Brain pericyte (primary cell): ENCODE measurements at regions not wholly inside any gene's neighbourhood (a gene's known extent, or its start where the extent isn't known, plus 50 kb on each side); places are given as distances from the start of the nearest gene placed in this dataset.
"Not testable (repeated sequence)": the region's sequence is repeated elsewhere in the genome, so short reads cannot be mapped to it uniquely, and the experiment has no call there.

ENCODE experiments used
- DNase-seq: peaks from one replicate; pipeline ENCODE4 v3.0.0-alpha.2; 2012; ENCODE audit warnings: low read depth, low spot score

GRCh38 chr6:154921482-154921881 is 73.6 kb upstream of the TIAM2 start:
- DNase-seq = no peak

GRCh38 chr6:154923199-154923869 is 71.8 kb upstream of the TIAM2 start:
- peak; percentile 44 for DNase-seq

DNA sequence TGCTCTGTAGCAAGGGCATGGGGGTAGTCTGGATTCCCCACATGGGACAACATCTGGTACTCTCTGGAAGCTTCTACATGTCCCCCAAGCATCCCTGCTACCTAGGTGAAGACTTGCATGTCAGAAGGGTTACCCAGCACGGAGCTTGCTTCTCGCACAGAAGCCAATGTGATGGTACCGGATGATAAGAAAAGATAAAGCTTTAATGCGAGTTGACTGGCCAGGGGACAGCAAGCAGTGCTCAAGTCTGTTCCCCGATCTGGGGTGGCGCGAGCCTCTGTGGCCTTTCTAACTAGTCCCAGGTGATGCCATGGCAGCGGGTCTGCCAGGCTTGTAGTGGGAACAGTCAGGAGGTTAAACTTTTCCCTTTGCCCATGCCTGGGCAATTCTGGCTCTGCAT is 70.0 kb upstream of the TIAM2 start:
- no peak for DNase-seq

- DNase-seq = no peak
Observed at GRCh38 chr6:154926366-154926765, 68.7 kb upstream of the TIAM2 start.

DNA sequence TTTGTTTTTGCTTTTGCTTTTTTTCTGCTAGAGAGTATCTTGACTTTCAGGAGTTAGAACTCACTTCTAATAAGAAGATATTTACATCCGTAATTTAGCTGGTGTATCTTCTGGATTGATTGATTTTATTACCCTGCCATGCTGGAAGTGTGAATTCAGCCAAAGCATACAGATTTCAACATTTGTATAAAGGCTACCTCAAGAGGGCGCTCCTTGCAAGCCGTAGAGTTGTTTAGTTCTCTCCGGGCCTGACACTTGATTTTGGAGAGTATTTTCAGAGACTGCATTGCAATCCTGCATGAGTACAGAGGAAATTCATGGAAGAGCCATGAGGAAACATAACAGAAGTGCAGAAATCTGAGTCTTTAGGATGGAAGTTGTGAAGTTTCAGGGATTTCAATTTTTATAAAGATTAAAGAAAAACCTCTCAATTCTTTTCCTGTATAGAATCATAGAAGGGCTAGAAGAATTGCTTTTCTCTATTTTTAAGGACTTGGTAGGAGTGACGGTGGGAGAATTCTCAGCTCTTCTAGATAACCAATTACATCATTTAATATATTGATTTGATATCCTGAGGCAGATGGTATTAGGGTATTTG is 66.7 kb upstream of the TIAM2 start:
- no peak for DNase-seq

DNA sequence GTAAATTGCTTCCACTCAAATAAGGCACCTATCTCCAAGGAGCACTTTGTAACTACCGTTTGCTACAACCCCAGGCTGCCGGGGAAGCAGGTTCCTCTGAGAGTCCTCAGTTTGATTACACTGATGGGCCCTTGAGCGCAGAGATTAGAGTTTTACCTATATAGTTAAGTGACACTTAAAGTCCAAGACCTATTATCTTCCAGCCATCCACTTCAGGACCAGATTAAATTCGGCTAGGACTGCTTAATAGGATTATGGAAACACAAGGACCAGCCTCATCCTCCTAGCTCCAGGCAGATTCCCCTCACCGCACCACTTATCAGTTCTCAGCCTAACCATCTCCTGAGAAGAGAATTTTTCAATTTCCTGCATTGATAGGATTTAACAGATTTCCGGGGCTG is 64.7 kb upstream of the TIAM2 start:
- DNase-seq = no peak

DNA sequence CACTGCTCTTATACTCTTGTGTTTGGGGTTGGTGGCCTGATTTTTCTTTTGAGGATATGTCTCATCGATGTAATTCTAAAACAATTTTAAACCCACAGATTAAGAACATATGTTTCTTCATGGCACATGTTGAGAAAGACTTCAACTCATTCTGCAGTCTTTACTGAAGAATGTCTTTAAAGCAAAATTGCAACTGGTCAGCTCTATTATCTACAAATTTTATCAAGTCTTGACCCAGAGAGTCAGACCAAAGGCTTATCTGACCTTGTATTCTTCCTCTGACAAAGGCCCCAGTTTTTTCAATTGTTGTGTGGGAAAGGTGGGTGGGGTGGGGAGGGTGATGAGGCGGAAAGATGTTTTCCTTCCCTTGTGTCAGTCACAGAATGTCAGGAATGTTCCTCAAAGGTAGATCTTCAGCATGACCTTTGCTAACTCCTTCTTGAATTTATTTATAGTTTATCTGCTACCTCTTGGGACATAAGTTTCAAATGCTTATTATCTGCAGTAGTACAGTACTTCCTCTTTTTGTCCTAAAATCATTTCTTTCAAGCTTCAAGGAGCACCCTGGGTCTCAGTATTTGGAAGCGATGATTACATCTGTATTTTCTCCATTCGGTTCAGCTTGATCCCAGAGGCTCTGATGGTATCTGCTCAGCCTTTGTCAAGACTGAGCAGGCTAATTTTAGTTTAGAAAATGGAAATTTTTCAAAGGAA is 63.2 kb upstream of the TIAM2 start:
- DNase-seq = no peak

- no peak for DNase-seq
Observed at GRCh38 chr6:154932515-154933027, 62.5 kb upstream of the TIAM2 start.

GRCh38 chr6:154933181-154933827 is 61.8 kb upstream of the TIAM2 start:
- DNase-seq = no peak

DNA sequence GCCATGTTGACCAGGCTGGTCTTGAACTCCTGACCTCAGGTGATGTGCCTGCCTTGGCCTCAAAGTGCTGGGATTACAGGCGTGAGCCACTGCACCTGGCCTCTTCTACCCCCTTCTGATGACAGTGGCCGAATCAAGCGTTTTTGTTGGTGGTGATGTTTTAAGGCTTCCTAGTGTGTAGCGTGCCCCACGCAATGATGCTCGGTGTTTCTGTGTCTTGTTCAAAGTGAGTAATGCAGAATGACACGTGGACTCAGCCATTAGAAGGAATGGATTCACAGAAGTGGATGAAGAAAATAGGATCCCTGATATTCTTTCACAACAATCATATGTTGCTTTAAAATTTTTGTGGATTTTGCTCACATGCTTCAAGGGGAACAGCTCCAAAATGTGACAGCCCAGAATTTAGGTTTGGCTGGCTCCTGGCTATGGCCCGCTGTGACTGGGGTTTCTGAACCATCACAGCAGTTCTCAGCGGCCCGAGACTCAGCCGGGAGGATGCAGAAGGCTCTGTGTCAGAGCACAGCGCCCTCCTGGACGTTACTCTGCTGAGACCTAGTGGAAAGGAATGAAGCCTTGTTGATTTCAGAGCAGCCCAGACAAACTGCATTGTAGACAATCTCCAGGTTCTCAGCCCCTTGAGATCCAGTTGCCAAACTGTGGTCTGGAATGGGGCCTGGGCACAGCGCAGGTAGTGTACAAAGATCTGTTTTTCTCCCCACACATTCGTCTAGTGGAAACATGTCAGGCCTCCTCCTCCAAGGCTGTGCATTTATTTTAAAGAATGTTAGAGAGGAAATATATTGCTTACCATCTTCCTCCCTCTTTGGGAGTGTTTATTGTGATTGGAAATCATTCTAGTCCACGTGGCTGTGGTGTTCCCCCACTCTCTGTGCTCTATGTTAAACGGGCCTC is 57.6 kb upstream of the TIAM2 start:
- DNase-seq = no peak

- no peak for DNase-seq
Observed at GRCh38 chr6:154938221-154938580, 56.9 kb upstream of the TIAM2 start.

- DNase-seq = not testable (repeated sequence)
Observed at GRCh38 chr6:154938727-154939285, 56.3 kb upstream of the TIAM2 start.

GRCh38 chr6:154942770-154943169 is 52.3 kb upstream of the TIAM2 start:
- no peak for DNase-seq

DNA sequence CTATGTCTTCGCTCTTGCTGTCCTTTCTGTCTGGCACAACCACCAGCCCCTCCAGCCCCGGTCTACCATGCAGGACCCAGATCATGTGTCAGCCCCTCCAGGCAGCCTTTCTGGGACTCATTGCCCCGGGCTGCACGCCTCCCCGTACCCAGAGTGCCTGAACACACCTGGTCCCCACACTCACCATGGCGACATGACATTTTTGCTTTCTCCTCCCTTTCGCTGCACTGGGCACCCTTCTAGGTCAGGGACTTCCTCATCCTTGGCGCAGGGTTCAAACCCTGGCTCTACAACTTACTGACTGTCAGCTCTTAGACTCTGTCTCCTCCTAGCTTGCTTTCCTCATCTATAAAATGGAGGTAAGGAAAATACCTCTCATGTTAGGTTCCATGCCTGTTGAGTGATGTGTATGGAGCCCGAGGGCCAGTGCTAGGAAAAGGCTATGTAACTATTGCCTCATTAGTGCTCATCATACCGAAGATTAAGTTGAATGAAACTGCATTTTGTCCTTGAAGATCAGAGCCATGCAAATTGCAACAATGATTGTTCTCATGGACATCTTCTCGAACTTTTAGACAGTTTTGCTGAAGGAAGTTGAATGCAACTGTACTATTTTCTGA is 49.7 kb upstream of the TIAM2 start:
- DNase-seq = no peak
